GM20000 (cell line): ENCODE measurements at regions not wholly inside any gene's neighbourhood (a gene's known extent, or its start where the extent isn't known, plus 50 kb on each side); places are given as distances from the start of the nearest gene placed in this dataset.
A peak's percentile ranks its signal among the peaks of the same experiment; 100 is the strongest.
"Not testable (repeated sequence)": the region's sequence is repeated elsewhere in the genome, so short reads cannot be mapped to it uniquely, and the experiment has no call there.

ENCODE experiments used
- DNase-seq: peaks from one replicate; pipeline ENCODE4 v3.0.0; 2012; ENCODE audit warnings: low spot score
- TF ChIP-seq, protein P1 (sequence below): IDR thresholded peaks from 2 replicates; pipeline ENCODE4 v1.5.1; 2012; ENCODE audit warnings: mild to moderate bottlenecking, control low read depth; ENCODE audit errors: extremely low read depth, missing control alignments

DNA sequence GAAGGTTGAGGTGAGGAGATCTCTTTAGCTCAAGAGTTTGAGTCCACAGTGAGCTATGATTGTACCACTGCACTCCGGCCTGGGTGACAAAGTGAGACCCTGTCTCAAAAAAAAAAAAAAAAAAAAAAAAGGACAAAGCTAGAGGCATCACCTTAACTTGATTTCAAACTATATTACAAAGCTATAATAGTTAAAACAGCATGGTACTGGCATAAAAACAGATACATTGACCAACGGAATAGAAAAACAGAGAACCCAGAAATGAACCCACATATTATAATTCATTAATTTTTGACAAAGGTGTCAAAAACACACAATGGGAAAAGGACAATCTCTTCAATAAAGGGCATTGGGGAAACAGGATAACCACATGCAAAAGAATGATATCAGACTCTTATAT lies 50.8 kb upstream of the MBOAT1 start:
- TF ChIP-seq, protein P1, sequence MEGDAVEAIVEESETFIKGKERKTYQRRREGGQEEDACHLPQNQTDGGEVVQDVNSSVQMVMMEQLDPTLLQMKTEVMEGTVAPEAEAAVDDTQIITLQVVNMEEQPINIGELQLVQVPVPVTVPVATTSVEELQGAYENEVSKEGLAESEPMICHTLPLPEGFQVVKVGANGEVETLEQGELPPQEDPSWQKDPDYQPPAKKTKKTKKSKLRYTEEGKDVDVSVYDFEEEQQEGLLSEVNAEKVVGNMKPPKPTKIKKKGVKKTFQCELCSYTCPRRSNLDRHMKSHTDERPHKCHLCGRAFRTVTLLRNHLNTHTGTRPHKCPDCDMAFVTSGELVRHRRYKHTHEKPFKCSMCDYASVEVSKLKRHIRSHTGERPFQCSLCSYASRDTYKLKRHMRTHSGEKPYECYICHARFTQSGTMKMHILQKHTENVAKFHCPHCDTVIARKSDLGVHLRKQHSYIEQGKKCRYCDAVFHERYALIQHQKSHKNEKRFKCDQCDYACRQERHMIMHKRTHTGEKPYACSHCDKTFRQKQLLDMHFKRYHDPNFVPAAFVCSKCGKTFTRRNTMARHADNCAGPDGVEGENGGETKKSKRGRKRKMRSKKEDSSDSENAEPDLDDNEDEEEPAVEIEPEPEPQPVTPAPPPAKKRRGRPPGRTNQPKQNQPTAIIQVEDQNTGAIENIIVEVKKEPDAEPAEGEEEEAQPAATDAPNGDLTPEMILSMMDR = no peak
- DNase-seq = no peak

DNA sequence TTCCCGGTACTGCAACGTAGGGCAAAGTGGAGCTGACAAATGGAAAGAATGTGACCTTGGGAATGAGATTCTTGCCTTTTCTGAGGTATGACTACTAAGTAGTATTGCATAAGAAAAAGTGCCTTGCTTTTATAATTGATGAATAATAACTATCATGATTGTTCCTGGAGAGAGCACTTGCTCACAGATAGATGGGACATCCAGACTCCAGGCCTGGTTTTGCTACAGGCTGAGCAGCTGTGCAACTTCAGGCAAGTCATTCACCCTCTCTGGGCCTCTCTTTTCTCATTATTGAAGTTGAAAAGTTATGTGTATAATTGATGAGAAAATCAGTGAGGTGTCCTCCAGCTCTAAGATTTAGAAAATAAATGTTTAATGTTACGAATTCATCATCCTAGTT lies 53.6 kb upstream of the MBOAT1 start:
- TF ChIP-seq, protein P1 = no peak
- no peak for DNase-seq

DNA sequence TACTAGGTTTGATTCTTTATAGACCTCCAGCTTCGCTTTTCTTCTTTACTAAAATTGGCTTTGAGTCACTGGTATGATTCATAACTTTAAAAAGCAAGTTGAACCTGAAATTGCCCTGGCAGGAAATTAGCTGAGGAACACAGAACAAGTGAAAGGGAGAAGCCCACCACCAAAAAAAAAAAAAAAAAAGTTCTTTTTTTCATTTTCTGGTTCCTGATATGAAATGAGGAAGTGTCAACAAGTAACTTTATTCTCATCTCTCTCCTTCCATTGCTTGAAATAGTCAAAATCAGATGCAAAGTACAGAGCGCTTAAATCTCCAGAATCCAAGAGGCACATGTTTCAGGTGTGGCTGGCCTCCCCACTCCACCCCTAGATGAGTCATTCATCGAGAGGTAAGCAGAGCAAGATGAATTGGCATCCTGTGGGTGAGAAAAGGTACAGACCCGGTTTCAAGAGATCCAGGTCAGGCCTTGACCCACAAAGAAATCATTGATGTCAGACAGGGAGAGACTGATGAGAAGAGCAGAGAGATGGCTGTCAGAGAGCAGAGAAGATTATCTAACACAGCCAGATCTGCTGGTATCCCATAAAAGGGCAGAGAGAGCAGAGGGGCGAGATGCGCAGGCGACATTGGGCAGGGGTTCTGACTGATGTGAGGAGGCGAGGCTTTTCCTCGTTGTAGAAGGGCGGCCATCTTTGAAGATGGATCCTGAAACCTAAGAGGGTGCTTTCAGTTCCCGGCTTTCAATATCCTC lies 54.8 kb upstream of the MBOAT1 start:
- TF ChIP-seq, protein P1 = no peak
- peak; percentile 24 for DNase-seq

- TF ChIP-seq, protein P1 = no peak
- DNase-seq = no peak
These were observed 56.9 kb upstream of the MBOAT1 start for GRCh38 chr6:20269181-20269580.

GRCh38 chr6:20271818-20272217 lies 59.5 kb upstream of the MBOAT1 start:
- TF ChIP-seq, protein P1 = no peak
- DNase-seq = no peak

DNA sequence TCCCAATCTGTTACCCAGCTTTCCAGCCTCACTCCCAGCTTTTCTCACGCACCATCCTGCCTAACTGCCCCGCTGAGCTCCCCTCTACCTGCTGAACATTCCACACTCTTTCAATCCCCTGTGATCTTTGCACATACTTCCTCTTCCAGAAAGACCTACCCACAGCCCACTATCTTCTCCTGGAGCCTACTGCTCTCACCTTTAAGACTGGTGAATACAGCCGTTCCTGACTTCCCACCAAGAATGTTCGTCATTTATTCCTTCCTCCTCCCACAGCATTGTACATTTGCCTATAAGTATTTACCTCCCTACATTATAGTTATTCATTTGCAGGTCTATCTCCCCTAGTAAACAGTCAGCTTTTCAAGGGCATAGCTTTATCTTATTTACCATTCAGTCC lies 61.9 kb upstream of the MBOAT1 start:
- TF ChIP-seq, protein P1 = no peak
- DNase-seq = no peak

DNA sequence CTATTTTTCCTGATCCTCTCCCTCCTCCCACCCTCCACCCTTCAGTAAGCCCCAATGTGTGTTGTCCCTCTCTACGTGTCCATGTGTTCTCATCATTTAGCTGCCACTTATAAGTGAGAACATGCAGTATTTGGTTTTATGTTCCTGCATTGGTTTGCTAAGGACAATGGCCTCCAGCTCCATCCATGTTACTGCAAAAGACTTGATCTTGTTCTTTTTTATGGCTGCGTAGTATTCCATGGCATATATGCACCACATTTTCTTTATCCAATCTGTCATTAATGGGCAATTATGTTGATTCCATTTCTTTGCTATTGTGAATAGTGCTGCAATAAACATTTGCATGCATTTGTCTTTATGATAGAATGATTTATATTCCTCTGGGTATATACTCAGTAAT lies 63.6 kb upstream of the MBOAT1 start:
- not testable (repeated sequence) for DNase-seq

DNA sequence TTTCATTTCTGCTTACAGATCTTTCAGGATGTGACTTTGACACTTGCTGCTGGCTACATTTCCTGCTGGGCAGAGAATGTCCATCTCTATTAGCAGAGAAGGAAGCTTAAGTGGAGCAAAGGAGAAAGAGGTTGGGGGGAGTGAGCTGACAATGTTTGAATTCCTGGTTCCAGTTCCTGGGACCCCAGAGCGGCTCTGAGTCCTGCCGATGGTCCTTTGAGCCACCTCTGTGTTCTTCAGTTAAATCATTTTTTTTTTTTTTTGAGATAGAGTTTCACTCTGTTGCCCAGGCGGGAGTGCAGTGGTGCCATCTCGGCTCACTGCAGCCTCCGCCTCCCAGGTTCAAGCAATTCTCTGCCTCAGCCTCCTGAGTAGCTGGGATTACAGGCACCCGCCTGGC lies 65.5 kb upstream of the MBOAT1 start:
- not testable (repeated sequence) for DNase-seq
